GM23338 (cell line): ENCODE measurements at regions not wholly inside any gene's neighbourhood (a gene's known extent, or its start where the extent isn't known, plus 50 kb on each side); places are given as distances from the start of the nearest gene placed in this dataset.

Experiments used
- ATAC-seq: fragments of 200-7000 bp; cut with Tn5 transposase; 3 replicates; pipeline ENCODE4 v1.9.1; 2020
- DNase-seq: peaks from one replicate; pipeline ENCODE4 v3.0.0-alpha.2; 2015; ENCODE audit warnings: low spot score
- H2AFZ ChIP-seq: fragments of 200-600 bp; sonication (generic); 2 replicates; pipeline ENCODE4 v1.8.0; 2016; ENCODE audit warnings: antibody characterized with exemption, mild to moderate bottlenecking, moderate library complexity
- H3F3A ChIP-seq: fragments of 200-600 bp; sonication (generic); replicated peaks from 2 replicates; pipeline ENCODE4 v1.8.0; 2017; ENCODE audit warnings: antibody characterized with exemption, mixed run types, low read depth
- H3K27ac ChIP-seq: fragments of 200-600 bp; sonication (generic); 2 replicates; pipeline ENCODE4 v1.6.1; 2016; ENCODE audit warnings: low read depth
- H3K27me3 ChIP-seq: fragments of 200-600 bp; sonication (generic); 2 replicates; pipeline ENCODE4 v1.8.0; 2016; ENCODE audit warnings: mild to moderate bottlenecking, mixed run types, moderate library complexity; ENCODE audit not compliant: insufficient read depth
- H3K36me3 ChIP-seq: fragments of 200-600 bp; sonication (generic); 2 replicates; pipeline ENCODE4 v1.8.0; 2016; ENCODE audit warnings: mild to moderate bottlenecking; ENCODE audit not compliant: insufficient read depth
- H3K4me1 ChIP-seq: fragments of 200-600 bp; sonication (generic); 2 replicates; pipeline ENCODE4 v1.8.0; 2016; ENCODE audit warnings: mild to moderate bottlenecking, moderate library complexity; ENCODE audit not compliant: insufficient read depth
- H3K4me2 ChIP-seq: fragments of 200-600 bp; sonication (generic); 2 replicates; pipeline ENCODE4 v1.7.1; 2017; ENCODE audit warnings: mixed run types
- H3K4me3 ChIP-seq: fragments of 200-600 bp; sonication (generic); 2 replicates; pipeline ENCODE4 v1.6.1; 2016; ENCODE audit warnings: mixed run types
- H3K79me2 ChIP-seq: fragments of 200-600 bp; sonication (generic); replicated peaks from 2 replicates; pipeline ENCODE4 v1.8.0; 2017; ENCODE audit warnings: mild to moderate bottlenecking; ENCODE audit not compliant: insufficient read depth
- H3K9me2 ChIP-seq: fragments of 200-600 bp; sonication (generic); 2 replicates; pipeline ENCODE4 v1.8.0; 2017; ENCODE audit not compliant: insufficient read depth
- H4K20me1 ChIP-seq: fragments of 200-600 bp; sonication (generic); replicated peaks from 2 replicates; pipeline ENCODE4 v1.8.0; 2017; ENCODE audit warnings: mild to moderate bottlenecking; ENCODE audit not compliant: insufficient read depth
- H3K27ac Mint-ChIP-seq: 2 replicates; pipeline ENCODE4 v1.8.0; 2020; ENCODE audit warnings: inconsistent platforms, mild to moderate bottlenecking, moderate library complexity, mixed read lengths
- H3K27me3 Mint-ChIP-seq: 3 replicates; pipeline ENCODE4 v1.8.0; 2022; ENCODE audit warnings: low read depth, mild to moderate bottlenecking, moderate library complexity, mixed read lengths, inconsistent platforms; ENCODE audit not compliant: insufficient read depth, poor library complexity
- H3K36me3 Mint-ChIP-seq: 3 replicates; pipeline ENCODE4 v1.8.0; 2021; ENCODE audit warnings: low read depth, mild to moderate bottlenecking, inconsistent platforms, moderate library complexity, mixed read lengths
- H3K4me1 Mint-ChIP-seq: 3 replicates; pipeline ENCODE4 v1.8.0; 2020; ENCODE audit warnings: mild to moderate bottlenecking, inconsistent platforms, mixed read lengths
- H3K4me3 Mint-ChIP-seq: 3 replicates; pipeline ENCODE4 v1.8.0; 2021; ENCODE audit warnings: moderate library complexity, mild to moderate bottlenecking, inconsistent platforms, mixed read lengths
- H3K9me3 Mint-ChIP-seq: 3 replicates; pipeline ENCODE4 v1.8.0; 2020; ENCODE audit warnings: moderate library complexity, mild to moderate bottlenecking, inconsistent platforms, mixed read lengths
- CREB1 ChIP-seq: fragments of 250-450 bp; sonication (Bioruptor Pico); IDR thresholded peaks from 2 replicates; pipeline ENCODE4 v1.5.0; 2020; ENCODE audit warnings: low read depth, mild to moderate bottlenecking, moderate library complexity
- CTCF ChIP-seq, 2 experiments: fragments of 200-600 bp in 1 of 2; sonication (generic) in 1 of 2; conservative IDR thresholded peaks; 2 replicates each; pipeline versions ENCODE4 v1.5.1 to v1.6.1; 2016 to 2017; ENCODE audit warnings: antibody characterized with exemption in 2 of 2, low read depth in 2 of 2, mild to moderate bottlenecking in 2 of 2, moderate library complexity in 1 of 2
- EZH2 ChIP-seq: fragments of 200-600 bp; sonication (generic); IDR thresholded peaks from one replicate; pipeline ENCODE4 v1.8.0; 2017; ENCODE audit warnings: antibody characterized with exemption, mild to moderate bottlenecking, low read depth; ENCODE audit not compliant: unreplicated experiment
- EZH2phosphoT487 ChIP-seq: fragments of 200-600 bp; sonication (generic); IDR thresholded peaks from one replicate; pipeline ENCODE4 v1.8.1; 2018; ENCODE audit warnings: antibody characterized with exemption; ENCODE audit not compliant: unreplicated experiment
- JUNB ChIP-seq: IDR thresholded peaks from one replicate; pipeline ENCODE4 v1.6.1; 2016; ENCODE audit warnings: antibody characterized with exemption; ENCODE audit not compliant: unreplicated experiment
- NANOG ChIP-seq: IDR thresholded peaks from 2 replicates; pipeline ENCODE4 v1.6.1; 2016; ENCODE audit warnings: antibody characterized with exemption, borderline replicate concordance
- POLR2AphosphoS5 ChIP-seq: IDR thresholded peaks from 2 replicates; pipeline ENCODE4 v1.6.1; 2016; ENCODE audit warnings: antibody characterized with exemption, low read depth
- REST ChIP-seq: IDR thresholded peaks from one replicate; pipeline ENCODE4 v1.6.1; 2018; ENCODE audit warnings: antibody characterized with exemption; ENCODE audit not compliant: unreplicated experiment
- ZNF114 ChIP-seq: fragments of 250-450 bp; sonication (Bioruptor Pico); IDR thresholded peaks from 2 replicates; pipeline ENCODE4 v1.5.0; 2020; ENCODE audit warnings: mild to moderate bottlenecking, moderate library complexity
- TF ChIP-seq, protein P1 (sequence below): IDR thresholded peaks from 2 replicates; pipeline ENCODE4 v1.6.1; 2016; ENCODE audit warnings: antibody characterized with exemption

DNA sequence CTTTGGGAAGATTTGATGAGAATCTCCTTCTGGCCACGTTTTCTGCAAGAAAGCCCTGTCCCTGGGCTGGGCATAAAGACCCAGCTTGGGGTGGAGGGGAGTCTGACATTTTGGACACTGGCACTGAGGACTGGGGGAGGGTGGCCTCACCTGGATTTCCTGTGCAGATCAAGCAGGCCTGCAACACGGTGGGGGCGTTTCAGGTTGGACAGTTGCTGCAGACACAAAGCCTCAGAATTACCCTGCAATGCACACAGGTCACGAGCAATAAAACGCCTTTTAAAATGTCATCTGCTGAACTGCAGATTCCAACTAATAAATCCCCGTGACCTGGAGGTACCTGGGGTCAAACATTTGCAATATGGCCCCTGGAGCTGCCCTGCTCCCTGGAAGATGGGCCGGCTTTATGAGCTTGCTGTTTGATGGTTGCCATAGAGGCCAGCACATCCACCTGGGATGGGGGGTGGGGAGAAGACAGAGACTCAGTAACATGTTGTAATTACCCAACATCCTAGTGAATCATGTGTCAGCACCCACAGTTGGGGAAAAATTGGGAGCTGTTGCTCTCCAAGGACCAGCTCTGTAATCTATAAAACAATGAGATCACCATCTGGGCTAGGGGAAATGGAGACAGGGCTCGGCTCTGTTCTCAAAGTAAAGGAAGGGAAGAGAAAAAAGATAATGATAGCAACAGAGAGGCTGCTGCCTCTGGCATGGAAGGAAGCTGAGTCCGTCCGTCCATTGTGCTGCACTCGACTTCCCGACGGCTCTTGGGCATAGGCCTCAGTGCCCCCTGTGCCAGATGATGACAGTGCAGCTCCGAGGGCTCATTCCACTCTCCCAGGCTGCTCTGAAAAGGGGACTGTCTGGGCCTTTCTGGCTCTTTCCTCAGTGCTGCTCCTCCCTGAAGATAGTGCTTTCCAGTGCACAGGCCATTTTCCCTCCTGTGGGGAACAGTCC lies 340.3 kb downstream of the CYRIA start (continued):
- TF ChIP-seq CREB1 (CRISPR knock-in tag) (no peak), ZNF114 (CRISPR knock-in tag) (no peak), EZH2 (no peak), REST (no peak), POLR2AphosphoS5 (no peak), NANOG (no peak), EZH2phosphoT487 (no peak)

DNA sequence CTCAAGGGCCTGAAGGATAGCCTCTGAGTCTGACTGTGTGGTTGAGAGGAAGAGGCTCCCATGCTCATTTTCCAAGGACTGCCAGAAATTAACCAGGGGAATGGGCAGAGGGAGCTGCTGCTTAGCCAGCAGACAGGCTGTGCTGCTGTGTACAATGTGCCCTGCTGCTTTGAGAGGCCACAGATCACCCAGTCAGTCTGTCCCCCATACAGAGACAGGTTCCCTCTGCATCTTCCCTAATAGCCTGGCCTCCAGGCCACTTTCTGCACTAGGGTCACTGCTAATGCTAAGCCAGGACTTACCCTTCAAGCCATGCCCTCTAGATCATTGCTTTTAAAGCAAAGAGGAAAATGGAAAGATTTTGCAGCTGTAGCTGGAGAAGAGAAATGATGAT lies 341.1 kb downstream of the CYRIA start:
- DNase-seq (no peak), ATAC-seq (no peak)
- no peaks in the 10 kb centered on the region for H3K36me3 Mint-ChIP-seq
- H3K4me3 Mint-ChIP-seq = no peak overlapping the region
- H3K27ac Mint-ChIP-seq = no peak overlapping the region
- no peak overlapping the region for H3K4me2 ChIP-seq
- peaks cover 23% of the 10 kb centered on the region for H3K27me3 Mint-ChIP-seq
- H3K79me2 ChIP-seq = no peaks in the 10 kb centered on the region
- no peaks in the 10 kb centered on the region for H3F3A ChIP-seq
- no peak overlapping the region for H3K4me3 ChIP-seq
- no peaks in the 10 kb centered on the region for H3K9me2 ChIP-seq
- H3K9me3 Mint-ChIP-seq = no peaks in the 10 kb centered on the region
- H3K27ac ChIP-seq = no peak overlapping the region
- no peak overlapping the region for H2AFZ ChIP-seq
- no peaks in the 10 kb centered on the region for H3K36me3 ChIP-seq
- H3K4me1 ChIP-seq = peaks cover 18% of the 10 kb centered on the region; the same call in 1 of the 2 replicates
- H3K27me3 ChIP-seq = peaks cover 8% of the 10 kb centered on the region; the same call in 1 of the 2 replicates
- peaks cover 28% of the 10 kb centered on the region for H3K4me1 Mint-ChIP-seq
- H4K20me1 ChIP-seq = no peaks in the 10 kb centered on the region
- TF ChIP-seq, protein P1, sequence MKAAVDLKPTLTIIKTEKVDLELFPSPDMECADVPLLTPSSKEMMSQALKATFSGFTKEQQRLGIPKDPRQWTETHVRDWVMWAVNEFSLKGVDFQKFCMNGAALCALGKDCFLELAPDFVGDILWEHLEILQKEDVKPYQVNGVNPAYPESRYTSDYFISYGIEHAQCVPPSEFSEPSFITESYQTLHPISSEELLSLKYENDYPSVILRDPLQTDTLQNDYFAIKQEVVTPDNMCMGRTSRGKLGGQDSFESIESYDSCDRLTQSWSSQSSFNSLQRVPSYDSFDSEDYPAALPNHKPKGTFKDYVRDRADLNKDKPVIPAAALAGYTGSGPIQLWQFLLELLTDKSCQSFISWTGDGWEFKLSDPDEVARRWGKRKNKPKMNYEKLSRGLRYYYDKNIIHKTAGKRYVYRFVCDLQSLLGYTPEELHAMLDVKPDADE = no peak
- TF ChIP-seq EZH2phosphoT487 (no peak), CTCF (conservative IDR thresholded peaks at IDR 0.05; ENCODE audit: low read depth in 2 of 2) (no peak), CREB1 (CRISPR knock-in tag) (no peak), NANOG (no peak), REST (no peak), POLR2AphosphoS5 (no peak), JUNB (no peak)
